Memory B cell (primary cell): ENCODE measurements at regions not wholly inside any gene's neighbourhood (a gene's known extent, or its start where the extent isn't known, plus 50 kb on each side); places are given as distances from the start of the nearest gene placed in this dataset.
"Not testable (repeated sequence)": the region's sequence is repeated elsewhere in the genome, so short reads cannot be mapped to it uniquely, and the experiment has no call there.

Experiments
- ATAC-seq: fragments of 150-1000 bp; cut with Tn5 transposase; 2 replicates; pipeline ENCODE4 v1.10.0; 2021; ENCODE audit warnings: low read depth, mild to moderate bottlenecking, moderate library complexity
- DNase-seq, 2 donors: peaks; one replicate each; pipeline ENCODE4 v3.0.0; 2022; ENCODE audit warnings: low spot score in 2 of 2
- H3K27ac Mint-ChIP-seq: one replicate; pipeline ENCODE4 v1.8.0; 2022; ENCODE audit warnings: mild to moderate bottlenecking, moderate library complexity, mixed read lengths
- H3K27me3 Mint-ChIP-seq: one replicate; pipeline ENCODE4 v1.8.0; 2022; ENCODE audit warnings: mixed read lengths
- H3K36me3 Mint-ChIP-seq: one replicate; pipeline ENCODE4 v1.8.0; 2022; ENCODE audit warnings: mild to moderate bottlenecking, mixed read lengths
- H3K4me1 Mint-ChIP-seq: one replicate; pipeline ENCODE4 v1.8.0; 2022; ENCODE audit warnings: mixed read lengths
- H3K4me3 Mint-ChIP-seq: one replicate; pipeline ENCODE4 v1.8.0; 2022; ENCODE audit warnings: mild to moderate bottlenecking, moderate library complexity, mixed read lengths
- H3K9me3 Mint-ChIP-seq: one replicate; pipeline ENCODE4 v1.8.0; 2022; ENCODE audit warnings: mixed read lengths

DNA sequence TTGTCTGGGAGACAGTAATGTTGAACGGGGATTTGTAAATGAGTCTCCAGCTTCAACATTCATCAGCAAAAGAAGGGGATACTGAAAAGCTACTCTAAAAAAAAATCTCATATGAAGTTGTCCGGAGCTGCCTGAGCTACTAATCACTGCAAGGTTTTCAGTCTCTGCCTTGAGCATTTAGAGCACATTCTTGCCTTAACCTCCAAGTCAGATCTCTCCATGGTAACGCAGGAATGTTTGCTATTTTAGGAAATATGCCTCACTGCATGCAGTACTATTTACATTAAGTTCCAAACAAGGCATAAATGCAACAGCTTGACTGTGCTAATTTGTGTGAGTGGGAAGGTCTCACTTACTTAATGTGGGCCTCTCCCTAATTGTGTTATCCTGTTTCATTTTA is 152.8 kb downstream of the NBPF8 start:
- not testable (repeated sequence) for H3K27ac Mint-ChIP-seq, DNase-seq, H3K36me3 Mint-ChIP-seq, H3K4me3 Mint-ChIP-seq, H3K4me1 Mint-ChIP-seq, H3K9me3 Mint-ChIP-seq, ATAC-seq, H3K27me3 Mint-ChIP-seq

DNA sequence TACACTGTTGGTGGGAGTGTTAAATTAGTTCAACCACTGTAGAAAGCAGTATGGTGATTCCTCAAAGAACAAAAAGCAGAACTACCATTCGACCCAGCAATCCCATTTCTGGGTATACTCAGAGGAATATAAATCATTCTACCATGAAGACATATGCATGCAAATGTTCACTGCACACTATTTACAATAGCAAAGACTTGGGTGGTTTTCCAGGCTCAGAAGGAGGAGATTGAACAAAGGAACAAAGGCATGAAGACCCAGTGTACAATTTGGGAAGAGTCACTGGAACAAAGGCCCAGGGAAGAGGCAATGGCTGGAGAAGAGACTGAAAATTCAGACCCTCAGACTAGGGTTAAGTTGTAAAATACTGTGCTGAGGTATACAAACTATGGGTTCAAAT is 148.5 kb upstream of the NBPF26 start:
- not testable (repeated sequence) for H3K27ac Mint-ChIP-seq, DNase-seq, H3K4me3 Mint-ChIP-seq, H3K9me3 Mint-ChIP-seq, H3K36me3 Mint-ChIP-seq, H3K4me1 Mint-ChIP-seq, H3K27me3 Mint-ChIP-seq
- peak; percentile 27 for ATAC-seq

DNA sequence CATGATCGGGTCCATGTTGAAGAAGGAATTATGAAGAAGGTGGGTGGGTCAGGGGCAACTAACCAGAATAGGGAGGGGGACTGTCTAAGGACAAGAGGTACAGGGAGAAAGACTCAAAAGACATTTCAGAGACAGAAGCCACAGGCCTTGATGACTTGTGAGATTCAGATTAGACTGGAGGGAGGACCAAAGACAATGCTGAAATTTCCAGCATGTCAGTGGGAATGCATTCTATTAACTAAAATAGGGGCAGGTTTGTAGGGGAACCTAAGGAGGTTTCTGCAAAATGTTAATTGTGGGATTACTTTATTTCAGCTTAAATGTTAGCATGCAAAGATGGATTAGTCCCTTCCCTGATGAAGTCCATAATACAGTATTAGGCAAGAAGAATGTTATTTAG is 141.6 kb upstream of the NBPF26 start:
- H3K27ac Mint-ChIP-seq, H3K27me3 Mint-ChIP-seq, ATAC-seq, DNase-seq, H3K36me3 Mint-ChIP-seq, H3K9me3 Mint-ChIP-seq, H3K4me1 Mint-ChIP-seq, H3K4me3 Mint-ChIP-seq: not testable (repeated sequence)

DNA sequence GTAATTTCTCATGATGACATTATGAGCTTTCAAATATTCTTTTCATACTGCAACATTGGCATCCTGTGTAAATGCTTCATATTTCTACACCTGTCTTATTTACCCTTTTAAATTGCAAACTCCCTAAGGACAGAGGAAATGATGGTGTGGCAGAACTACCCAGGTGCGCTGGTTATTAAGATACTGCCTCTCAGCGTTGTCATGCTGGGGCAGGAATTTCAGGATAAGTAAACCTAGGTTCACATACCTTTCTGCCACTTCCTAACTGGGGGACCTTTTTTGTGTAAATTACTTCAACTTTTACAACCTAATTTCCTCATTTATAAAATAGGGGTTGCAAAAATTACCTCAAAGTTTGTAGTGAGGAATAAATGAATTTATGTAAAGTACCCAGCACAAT is 137.7 kb upstream of the NBPF26 start:
- DNase-seq, H3K27me3 Mint-ChIP-seq, H3K9me3 Mint-ChIP-seq, H3K4me1 Mint-ChIP-seq, ATAC-seq, H3K27ac Mint-ChIP-seq, H3K36me3 Mint-ChIP-seq, H3K4me3 Mint-ChIP-seq: not testable (repeated sequence)

DNA sequence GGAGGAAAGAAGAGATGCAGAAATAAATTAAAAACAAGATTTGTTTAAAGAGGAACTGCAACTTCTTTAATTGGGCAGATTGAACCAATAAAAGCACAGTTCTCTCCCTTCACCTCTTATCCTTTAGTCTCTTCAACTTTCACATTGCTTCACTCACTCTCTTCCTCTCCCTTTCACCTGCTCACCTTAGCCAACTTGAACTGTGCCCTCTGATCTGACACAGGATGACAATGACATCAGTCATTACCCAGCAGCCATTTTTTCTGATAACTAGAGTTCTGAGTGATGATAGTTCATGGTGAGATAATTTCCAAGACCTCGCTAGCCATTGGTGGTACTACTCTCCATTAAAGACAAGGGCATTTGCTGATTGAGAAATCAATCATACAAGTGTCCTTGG is 134.9 kb upstream of the NBPF26 start:
- H3K27ac Mint-ChIP-seq, H3K4me1 Mint-ChIP-seq, H3K9me3 Mint-ChIP-seq, H3K4me3 Mint-ChIP-seq, H3K36me3 Mint-ChIP-seq, DNase-seq, H3K27me3 Mint-ChIP-seq: not testable (repeated sequence)
- ATAC-seq: peak; percentile 29

DNA sequence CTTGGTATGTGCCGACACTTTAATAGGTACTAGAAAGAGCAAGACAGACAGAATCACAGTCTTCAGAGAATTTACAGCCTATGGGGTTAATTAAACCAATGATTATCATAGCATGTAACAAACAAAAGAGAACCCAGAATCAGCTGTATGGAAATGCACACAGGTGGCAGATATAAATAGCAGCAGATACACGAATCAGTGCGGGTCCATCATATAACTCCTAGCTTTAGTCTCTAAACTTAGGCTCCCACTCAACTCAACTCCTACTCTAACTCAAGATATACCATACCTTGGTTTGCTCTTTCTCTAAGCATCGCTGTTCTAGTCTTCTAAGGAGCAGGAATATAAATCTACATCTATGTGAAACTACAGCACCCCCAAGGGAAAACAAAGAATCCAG is 132.0 kb upstream of the NBPF26 start:
- H3K36me3 Mint-ChIP-seq, H3K9me3 Mint-ChIP-seq, H3K4me1 Mint-ChIP-seq, DNase-seq, H3K4me3 Mint-ChIP-seq, H3K27me3 Mint-ChIP-seq, H3K27ac Mint-ChIP-seq: not testable (repeated sequence)
- peak; percentile 74 for ATAC-seq

DNA sequence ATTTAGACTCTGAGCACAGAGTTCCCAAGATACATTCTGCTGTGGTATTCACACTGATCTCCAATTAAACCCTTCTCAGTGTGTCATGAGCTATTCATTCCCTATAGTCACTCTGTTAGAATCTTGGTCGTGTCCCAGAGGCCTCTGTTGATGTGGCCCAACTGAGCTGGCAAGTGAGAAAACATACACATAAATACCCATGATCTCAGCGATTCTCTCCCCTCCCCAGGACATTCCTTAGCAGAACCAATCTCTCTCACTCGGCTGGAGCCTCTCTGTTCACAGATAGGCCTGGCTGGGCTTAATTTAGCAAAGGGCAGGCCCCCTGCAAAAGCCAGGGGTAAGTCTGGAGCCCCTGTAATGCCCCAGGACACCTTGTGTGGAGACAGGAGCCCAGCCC is 130.8 kb upstream of the NBPF26 start:
- H3K4me3 Mint-ChIP-seq, H3K36me3 Mint-ChIP-seq, DNase-seq, H3K27ac Mint-ChIP-seq, ATAC-seq, H3K4me1 Mint-ChIP-seq, H3K9me3 Mint-ChIP-seq, H3K27me3 Mint-ChIP-seq: not testable (repeated sequence)

DNA sequence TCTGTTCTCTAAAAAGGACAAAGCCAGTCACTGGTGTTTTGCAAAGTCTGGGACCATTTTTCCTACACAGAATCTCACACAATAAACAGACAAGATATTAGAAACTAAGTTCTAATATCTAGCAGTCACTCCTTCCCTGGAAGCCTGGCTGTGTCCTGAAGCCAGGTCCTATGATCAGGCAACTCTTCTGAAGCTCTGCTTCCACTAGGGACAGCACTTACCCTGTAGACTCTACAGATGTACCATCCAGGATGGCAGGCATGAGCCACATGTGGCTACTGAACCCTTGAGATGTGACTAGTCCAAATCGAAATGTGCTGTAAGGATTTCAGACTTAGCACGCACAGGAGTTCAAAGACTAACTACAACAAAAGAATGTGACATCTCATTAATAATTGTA is 130.1 kb upstream of the NBPF26 start:
- ATAC-seq, H3K36me3 Mint-ChIP-seq, H3K4me1 Mint-ChIP-seq, H3K27ac Mint-ChIP-seq, DNase-seq, H3K27me3 Mint-ChIP-seq, H3K4me3 Mint-ChIP-seq, H3K9me3 Mint-ChIP-seq: not testable (repeated sequence)

DNA sequence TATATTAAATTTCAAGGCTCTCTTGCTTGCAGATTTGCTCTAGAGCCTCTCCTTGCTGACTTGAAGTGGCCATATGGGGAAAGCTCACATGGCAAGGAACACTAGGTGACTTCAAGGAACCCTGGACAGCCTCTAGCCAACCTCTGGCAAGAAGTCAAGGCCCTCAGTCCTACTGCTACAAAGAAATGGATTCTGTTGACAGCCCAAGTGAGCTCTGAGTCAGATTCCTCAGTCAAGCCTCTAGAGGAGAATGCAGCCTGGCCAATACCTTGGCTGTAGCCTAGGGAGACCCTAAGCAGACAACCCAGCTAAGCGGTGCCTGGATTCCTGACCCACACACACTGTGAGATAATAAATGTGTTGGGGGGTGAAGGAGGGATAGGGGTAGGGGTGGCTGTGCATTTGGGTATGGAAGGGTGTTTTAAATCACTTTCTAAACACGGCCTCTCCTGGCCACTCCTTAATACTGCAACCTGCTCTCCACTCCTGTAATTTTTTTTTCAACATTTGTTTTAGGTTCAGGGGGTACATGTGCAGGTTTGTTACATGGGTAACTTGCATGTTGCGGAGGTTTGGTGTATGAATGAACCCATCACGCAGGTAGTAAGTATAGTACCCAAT is 125.3 kb upstream of the NBPF26 start:
- H3K9me3 Mint-ChIP-seq, H3K4me1 Mint-ChIP-seq, DNase-seq, H3K27me3 Mint-ChIP-seq, H3K4me3 Mint-ChIP-seq, H3K36me3 Mint-ChIP-seq, H3K27ac Mint-ChIP-seq: not testable (repeated sequence)
- ATAC-seq: peak; percentile 22

DNA sequence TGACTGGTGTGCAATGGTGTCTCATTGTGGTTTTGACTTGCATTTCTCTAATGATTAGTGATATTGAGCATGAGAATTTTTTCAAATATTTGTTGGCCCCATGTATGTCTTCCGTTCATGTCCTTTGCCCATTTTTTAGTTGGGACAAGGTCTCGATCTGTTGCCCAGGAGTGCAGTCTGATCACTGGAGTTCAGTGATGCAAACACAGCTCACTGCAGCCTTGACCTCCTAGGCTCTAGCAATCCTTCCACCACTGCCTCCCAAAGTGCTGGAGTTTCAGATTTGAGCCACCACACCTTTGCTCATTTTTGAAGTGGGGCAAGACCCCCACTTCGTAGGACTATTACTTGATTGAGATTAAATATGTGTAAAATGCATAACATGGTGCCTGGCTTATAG is 124.2 kb upstream of the NBPF26 start:
- H3K27me3 Mint-ChIP-seq, ATAC-seq, H3K4me1 Mint-ChIP-seq, H3K9me3 Mint-ChIP-seq, H3K36me3 Mint-ChIP-seq, H3K4me3 Mint-ChIP-seq, H3K27ac Mint-ChIP-seq, DNase-seq: not testable (repeated sequence)

DNA sequence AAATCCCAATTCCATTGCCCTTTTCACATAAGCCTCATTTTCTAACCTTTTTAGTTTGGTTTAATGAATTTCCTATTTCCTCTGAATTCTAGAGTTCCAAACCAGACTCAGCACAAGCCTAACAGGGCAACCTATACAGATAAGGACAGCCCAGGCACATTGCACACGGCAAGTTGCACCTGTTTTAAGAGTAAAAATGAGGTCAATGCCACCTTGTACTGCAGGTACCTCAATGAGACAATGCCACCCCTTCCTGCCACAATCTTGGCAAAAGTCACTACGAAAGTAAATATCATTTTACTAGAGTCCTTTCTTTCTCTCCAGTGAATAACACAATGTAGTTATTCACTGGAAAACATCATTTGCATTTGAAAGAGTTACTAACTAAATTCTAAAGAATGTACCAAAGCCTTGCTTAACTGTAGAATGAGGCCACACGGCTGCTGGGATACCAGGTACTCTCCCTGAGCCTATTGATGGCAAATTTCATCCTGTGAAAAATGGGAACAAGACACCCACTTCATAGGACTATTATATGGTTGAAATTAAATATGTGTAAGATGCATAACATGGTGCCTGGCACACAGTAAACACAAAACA is 123.2 kb upstream of the NBPF26 start:
- not testable (repeated sequence) for H3K4me3 Mint-ChIP-seq, DNase-seq

DNA sequence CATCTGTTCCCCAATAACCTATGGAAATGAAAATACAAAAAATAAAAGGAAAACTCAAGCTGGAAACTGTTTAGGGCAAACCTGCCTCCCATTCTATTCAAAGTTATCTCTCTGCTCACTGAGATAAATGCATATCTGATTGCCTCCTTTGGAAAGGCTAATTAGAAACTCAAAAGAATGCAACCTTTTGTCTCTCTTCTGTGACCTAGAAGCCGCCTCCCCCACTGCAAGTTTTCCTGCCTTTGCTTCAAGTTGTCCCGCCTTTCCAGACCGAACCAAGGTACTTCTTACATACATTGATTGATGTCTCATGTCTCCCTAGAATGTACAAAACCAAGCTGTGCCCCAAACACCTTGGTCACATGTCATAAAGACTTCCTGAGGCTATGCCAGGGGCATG is 115.9 kb upstream of the NBPF26 start:
- H3K4me3 Mint-ChIP-seq, H3K36me3 Mint-ChIP-seq, H3K27me3 Mint-ChIP-seq, H3K4me1 Mint-ChIP-seq, DNase-seq, ATAC-seq, H3K27ac Mint-ChIP-seq, H3K9me3 Mint-ChIP-seq: not testable (repeated sequence)

More for the DNA sequence above, 123.2 kb upstream of the NBPF26 start:
- H3K27ac Mint-ChIP-seq, H3K9me3 Mint-ChIP-seq, H3K27me3 Mint-ChIP-seq, H3K36me3 Mint-ChIP-seq, ATAC-seq, H3K4me1 Mint-ChIP-seq: not testable (repeated sequence)

DNA sequence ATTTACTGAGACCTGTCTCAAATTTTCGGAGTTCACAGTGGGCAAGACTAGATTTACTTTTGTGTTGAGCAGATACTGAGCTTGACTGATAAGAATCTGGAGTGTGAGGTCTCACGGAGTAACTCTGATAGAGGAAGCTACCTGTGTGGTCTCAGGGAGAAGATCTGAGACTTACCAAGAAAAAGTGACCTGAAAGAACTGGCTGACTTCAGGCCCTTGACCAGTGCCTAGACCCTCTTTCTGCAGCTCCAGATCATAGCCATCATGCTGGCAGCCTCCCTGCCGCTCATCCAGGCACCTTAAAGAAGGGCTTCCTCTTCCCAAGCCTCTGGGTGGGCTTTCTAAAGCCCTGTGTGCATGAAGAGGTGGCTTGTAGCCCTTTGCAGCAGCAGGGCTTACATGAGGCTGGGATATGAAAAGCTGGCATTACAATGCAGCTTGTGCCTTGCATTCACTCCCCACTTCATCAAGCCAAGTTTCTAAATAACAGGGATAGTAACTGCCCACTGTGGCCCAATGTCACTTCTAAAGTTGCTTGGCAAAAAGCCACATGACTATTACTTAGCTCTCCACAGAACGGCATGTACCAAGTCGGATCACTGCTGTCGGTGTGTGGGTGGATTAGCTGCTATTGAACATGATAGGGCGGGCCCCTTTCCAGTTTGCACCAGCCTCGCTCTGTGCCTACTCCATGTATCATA is 115.3 kb upstream of the NBPF26 start:
- not testable (repeated sequence) for H3K4me1 Mint-ChIP-seq, H3K36me3 Mint-ChIP-seq, H3K4me3 Mint-ChIP-seq, DNase-seq, ATAC-seq, H3K9me3 Mint-ChIP-seq, H3K27me3 Mint-ChIP-seq, H3K27ac Mint-ChIP-seq

DNA sequence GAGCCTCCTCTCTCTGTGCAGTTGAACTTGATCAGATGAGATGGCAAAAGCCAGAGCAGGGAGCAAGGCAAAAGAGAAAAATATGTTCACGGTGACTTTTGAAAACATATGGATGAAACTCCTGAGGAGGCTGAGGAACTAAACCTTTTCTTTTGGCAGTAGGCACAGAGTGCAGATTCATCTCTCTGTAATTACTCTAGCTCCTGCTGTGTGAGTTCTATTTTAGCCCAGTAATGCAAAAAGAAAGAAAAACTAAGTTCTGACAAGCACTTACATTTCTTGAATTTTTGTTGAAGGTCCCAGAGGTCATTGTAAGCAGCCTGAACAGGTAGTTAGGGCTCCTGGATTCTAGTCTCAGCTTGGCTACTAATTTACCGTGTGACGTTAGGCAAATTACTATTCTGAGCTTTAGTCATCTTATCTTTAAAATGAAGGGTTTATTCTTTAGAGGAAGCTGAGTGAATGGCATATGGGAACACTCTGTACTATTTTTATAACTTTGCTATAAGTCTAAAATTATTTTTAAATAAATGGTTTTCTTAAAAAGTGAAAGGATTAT is 114.7 kb upstream of the NBPF26 start:
- not testable (repeated sequence) for H3K27ac Mint-ChIP-seq, H3K9me3 Mint-ChIP-seq, H3K4me1 Mint-ChIP-seq, H3K4me3 Mint-ChIP-seq, DNase-seq, H3K27me3 Mint-ChIP-seq, ATAC-seq, H3K36me3 Mint-ChIP-seq

DNA sequence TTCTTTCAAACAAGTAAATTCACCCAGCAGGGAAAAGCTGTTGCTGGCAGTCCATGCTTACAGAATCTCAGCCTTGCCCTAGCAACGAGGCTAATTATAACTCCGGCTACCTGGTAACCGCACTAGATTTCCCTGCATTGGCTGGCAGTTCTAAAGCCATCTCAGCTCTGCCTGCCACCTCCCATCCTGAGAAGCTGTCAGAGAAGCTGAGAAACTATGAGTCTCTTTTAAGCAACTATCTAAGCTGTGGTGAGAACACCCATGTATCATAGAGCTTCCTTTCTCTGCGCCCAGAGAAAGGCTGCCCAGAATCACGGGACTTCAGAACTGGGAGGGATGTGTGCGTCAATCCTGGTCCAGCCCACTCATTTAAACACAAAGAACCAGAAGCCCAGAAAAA is 113.9 kb upstream of the NBPF26 start:
- not testable (repeated sequence) for DNase-seq, ATAC-seq, H3K36me3 Mint-ChIP-seq, H3K9me3 Mint-ChIP-seq, H3K27ac Mint-ChIP-seq, H3K27me3 Mint-ChIP-seq, H3K4me1 Mint-ChIP-seq, H3K4me3 Mint-ChIP-seq
